Activated CD4-positive, alpha-beta T cell treated with anti-CD3 and anti-CD28 coated beads, Interleukin-2, amount 50 U/mL, for 1 hour (primary cell): ENCODE measurements at regions not wholly inside any gene's neighbourhood (a gene's known extent, or its start where the extent isn't known, plus 50 kb on each side); places are given as distances from the start of the nearest gene placed in this dataset.

Experiments used
- DNase-seq: peaks from one replicate; pipeline ENCODE4 v3.0.0-alpha.2; 2020

GRCh38 chr2:19711470-19712372, 190.1 kb downstream of the TTC32 start:
- DNase-seq = no peak

GRCh38 chr2:19710230-19710629, 191.6 kb downstream of the TTC32 start:
- DNase-seq = no peak

GRCh38 chr2:19709553-19709952, 192.2 kb downstream of the TTC32 start:
- no peak for DNase-seq

- DNase-seq = no peak
Observed at GRCh38 chr2:19708776-19709175, 193.0 kb downstream of the TTC32 start.

DNA sequence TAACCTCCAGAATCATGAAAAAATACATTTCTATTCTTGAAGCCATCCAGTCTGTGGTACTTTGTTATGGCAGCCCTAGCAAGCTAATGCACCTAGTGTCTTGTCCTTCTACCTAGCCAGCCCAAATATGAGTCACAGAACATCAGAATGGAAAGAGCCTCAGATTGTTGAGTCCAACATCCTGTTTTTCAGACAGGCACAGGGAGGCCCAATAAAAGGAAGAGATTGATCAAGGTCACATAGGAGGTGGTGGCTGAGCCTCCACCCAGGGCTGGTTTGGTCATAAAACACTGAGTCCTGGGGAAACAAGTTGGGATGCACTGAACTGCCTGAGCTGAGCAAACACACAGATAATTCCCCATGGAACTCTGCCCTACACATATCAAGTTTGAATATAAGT, 195.5 kb downstream of the TTC32 start:
- no peak for DNase-seq

GRCh38 chr2:19702267-19702666, 199.5 kb downstream of the TTC32 start:
- no peak for DNase-seq

DNA sequence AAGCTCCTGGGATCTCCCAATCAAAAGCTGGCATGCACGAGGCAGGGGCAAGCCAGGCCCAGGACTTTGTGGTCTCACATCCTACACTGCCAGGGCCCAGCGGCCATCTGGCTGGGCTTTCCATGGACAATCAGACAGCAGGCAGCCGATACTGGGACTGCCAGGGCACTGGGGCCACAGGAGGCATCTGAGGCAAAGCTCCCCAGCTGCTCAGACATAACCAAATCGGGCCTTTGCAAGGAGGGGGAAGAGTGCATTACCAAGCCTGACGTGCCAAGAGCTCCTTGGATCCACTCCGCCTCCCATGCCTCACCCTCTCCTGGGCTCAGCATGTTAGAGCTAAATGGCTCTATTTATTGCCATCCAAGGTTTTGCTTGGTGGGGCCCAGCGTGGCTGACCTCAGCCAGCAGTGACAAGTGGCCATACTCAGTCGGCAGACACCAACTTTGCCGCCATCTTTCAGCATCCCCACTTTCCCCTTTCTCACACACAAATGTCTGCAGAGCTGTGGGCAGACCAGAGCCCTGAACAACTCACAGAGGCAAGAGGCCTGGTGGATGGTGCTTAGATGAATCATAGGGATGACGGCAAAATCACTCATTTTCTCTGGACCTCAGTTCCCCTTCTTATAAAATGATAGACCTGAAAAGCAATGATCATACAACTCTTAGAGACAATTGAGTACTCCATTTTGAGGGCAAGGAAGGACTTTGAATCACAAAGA, 200.8 kb downstream of the TTC32 start:
- no peak for DNase-seq

DNA sequence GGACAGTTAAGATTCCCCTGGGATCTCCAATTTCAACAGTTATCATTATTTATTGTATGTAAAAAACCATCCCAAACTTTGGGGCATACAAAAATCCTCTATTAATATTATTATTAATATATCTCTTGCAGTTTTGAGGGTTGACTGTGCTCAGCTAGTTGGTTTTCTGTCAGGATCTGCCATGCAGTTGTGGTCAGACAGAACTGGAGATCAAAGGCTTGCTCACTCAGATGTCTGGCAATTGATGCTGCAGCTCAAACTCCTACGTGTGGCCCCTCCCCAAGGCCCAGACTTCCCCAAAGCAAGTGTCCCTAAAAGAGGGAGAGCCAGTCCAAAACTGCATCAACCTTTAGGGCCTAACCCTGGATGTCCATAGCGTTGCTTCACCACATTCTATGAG, 204.7 kb downstream of the TTC32 start:
- no peak for DNase-seq

DNA sequence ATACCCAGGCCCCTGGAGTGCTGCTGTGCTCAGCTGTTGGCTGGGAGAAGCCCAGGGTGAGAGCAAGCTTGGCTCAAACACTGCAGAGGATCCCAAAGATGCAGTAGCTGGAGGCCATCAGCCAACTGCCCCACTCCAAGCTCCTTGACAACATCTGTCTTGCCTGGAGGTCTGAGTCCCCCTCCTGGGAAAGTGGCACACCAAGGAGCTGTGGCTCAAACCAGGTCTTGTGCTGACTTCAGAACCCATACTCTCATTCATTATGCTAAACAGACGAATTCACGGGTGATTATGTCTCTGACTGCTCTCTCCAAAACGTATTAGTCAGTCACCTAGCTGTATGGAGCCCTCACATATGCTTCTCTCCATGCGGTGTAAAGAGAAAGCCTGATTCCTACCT, 206.1 kb downstream of the TTC32 start:
- DNase-seq = no peak

DNA sequence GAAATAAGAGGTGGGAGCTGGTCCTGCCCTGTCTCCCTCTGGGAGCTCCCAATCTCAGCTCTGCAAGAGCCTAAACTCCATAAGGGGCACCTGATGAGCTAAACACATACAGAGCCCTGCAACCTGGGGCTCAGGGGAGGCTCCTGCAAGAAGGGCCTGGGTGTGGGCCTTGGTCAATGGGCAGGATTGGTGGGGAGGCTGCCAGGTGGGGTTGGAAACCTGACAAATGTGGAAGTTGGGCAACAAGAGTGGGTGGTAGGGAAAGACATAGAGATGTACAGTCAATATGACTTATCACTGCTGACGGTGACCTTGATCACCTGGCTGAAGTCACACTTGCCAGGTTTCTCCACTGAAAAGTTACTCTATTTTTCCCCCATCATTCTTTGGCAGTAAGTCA, 209.9 kb downstream of the TTC32 start:
- no peak for DNase-seq

- DNase-seq = no peak
Observed at GRCh38 chr2:19690429-19690828, 211.4 kb downstream of the TTC32 start.

- DNase-seq = no peak
Observed at GRCh38 chr2:19689646-19690168, 212.1 kb downstream of the TTC32 start.

DNA sequence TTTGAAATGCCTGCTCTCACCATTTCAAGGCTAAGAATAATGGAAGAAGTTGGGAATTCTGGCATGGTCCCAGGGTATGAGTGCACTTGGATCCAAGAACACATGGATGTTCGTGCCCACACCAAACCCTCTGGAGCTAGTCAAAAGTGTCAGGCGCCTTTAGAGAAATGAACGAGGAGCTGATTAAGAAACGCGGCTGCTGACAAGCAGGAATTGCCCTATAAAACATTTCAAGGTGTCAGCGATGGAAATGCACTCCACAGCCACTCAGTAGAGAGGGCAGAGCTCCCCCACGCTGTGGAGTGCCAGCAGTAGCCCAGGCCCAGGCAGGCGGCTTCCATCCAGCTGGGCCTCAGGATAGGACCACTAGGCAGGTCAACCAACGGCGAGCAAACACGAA, 213.7 kb downstream of the TTC32 start:
- no peak for DNase-seq

DNA sequence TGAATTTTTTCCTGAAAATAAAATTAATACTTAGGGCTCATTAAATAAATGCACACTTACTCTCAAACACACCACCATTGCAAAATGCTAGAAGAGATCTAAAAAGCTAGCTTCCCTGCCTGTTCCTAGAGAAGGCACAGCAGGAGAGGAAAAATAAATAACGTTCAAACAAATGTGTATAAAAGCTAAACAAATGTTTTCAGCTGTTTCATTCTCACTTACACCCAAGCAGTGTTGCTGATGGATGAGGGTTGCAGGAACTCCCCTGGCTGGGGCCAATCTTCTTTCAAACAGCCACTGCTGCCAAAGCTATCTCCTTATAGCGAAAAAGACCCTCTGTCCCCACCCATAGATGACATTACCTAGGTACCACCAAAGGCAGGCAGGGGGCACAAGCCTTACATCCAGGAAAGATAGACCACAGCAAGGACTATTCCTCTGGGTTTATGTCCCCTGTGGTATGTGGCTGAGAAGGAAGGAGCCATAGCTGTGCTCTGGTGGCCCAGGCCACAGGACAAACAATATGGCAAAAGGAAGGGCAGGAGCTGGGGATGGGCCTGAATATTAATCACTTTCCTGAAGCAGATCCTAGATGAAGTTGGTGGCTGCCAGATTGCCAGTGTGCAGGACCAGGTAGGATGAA, 214.6 kb downstream of the TTC32 start:
- DNase-seq = no peak

DNA sequence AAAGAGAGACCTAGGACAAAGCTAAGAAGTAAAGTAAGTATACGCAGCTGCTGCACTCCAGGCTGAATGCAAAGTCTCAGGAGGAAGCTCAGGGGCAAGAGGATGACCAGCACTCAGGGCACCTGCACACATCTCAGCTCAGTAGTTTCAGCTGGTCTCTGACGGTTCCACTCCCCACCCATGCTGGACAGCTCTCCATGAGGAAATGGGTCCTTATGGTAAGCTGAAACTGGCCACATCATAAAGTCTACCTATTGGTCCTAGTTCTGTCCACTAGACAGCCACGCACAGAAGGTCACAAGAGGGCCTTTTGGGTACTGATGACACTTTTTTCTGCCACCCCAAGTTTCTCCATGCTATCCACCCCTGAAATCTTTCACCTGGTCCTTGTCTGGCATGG, 215.3 kb downstream of the TTC32 start:
- no peak for DNase-seq

- DNase-seq = no peak
Observed at GRCh38 chr2:19685731-19686130, 216.1 kb downstream of the TTC32 start.

GRCh38 chr2:19684516-19684915, 217.3 kb downstream of the TTC32 start:
- DNase-seq = no peak

DNA sequence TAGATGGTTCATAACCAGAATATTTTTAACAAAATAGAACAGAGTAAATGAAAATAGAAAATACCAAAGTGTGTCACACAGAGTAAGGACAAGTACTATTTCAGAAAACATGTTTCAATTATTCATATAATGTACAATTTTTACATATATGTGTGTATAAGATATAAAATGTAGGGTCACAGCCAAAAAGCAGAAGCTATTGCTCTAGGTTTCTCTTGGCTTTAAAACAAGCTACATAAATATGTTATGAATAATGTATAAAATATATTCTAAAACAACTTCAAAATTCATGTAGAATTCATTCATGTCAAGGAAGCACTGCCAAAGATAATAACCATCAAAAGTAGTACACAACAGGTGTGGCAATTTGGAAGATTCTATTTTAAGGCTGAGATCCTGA, 218.2 kb downstream of the TTC32 start:
- no peak for DNase-seq

DNA sequence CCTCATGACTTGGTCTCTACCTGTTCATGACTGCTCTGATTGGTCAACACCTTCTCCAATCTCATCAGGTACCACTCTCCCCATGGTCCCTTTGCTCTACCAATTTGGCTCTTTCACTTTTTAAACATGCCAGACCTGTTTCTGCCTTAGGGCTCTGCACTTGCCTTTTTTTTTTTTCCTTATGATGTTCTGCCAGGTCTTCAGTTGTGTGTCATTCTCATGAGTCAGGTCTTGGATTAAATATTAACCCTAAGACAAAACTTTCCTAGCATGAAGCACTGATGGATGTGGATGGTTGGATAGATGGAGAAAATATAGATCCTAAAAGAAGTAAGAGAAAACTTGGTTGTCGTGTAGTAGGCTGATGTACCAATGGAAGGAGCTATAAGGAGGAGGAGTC, 219.3 kb downstream of the TTC32 start:
- no peak for DNase-seq

- DNase-seq = no peak
Observed at GRCh38 chr2:19677825-19678518, 223.8 kb downstream of the TTC32 start.

- DNase-seq = no peak
Observed at GRCh38 chr2:19677215-19677777, 224.5 kb downstream of the TTC32 start.

DNA sequence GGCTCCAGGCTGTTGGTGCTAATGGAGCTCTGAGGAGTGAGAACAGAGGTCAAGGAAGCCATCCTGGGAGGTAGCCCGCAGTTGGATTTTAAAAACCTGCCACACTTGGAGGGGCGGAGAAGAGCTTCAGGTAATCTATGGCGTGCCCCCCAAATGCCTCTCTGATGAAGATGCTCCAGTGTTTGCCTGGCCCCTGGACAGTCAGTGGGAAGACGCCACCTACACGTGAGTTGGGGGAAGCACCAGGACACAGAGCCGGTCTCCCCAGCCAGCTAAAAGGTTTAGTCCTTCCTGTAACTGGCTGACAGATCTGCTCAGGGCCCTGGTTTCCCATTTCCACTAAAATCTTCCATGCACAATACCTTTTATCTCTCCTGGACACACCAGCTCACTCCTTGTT, 225.0 kb downstream of the TTC32 start:
- no peak for DNase-seq
